ENCODE measurements at regions not wholly inside any gene's neighbourhood (a gene's known extent, or its start where the extent isn't known, plus 50 kb on each side); places are given as distances from the start of the nearest gene placed in this dataset.

GRCh38 chr14:29350496-29350895 is 577.2 kb downstream of the PRKD1 start:
- intact Hi-C loops (cut with micrococcal nuclease): no loop called here
- CTCF ChIA-PET: no interaction called here
- Histone ChIP-seq H3K27me3 (replicated peaks in 1 of 4; ENCODE audit: control extremely low read depth in 1 of 4, control insufficient read depth in 3 of 4, insufficient read depth in 4 of 4, low read length in 3 of 4) (no peaks in the 10 kb centered on the region), H3K9ac (ENCODE audit: low read length) (no peak overlapping the region), H3K4me3 (ENCODE audit: control extremely low read depth in 1 of 5, extremely low read depth in 1 of 5, insufficient read depth in 1 of 5, low read depth in 2 of 5, low read length in 4 of 5) (no peak overlapping the region), H4K20me1 (ENCODE audit: control insufficient read depth, insufficient read depth, low read length, poor library complexity, severe bottlenecking) (no peaks in the 10 kb centered on the region), H2AFZ (ENCODE audit: insufficient read depth, low read depth, low read length, poor library complexity, severe bottlenecking) (no peak overlapping the region), H3K4me2 (replicated peaks; ENCODE audit: low read depth, low read length, poor library complexity, severe bottlenecking) (no peak overlapping the region), H3K36me3 (replicated peaks in 1 of 2; ENCODE audit: control extremely low read depth in 1 of 2, control insufficient read depth in 1 of 2, extremely low read depth in 1 of 2, insufficient read depth in 2 of 2, low read length in 1 of 2) (no peaks in the 10 kb centered on the region), H3K9me3 (ENCODE audit: control extremely low read depth in 1 of 3, control insufficient read depth in 2 of 3, insufficient read depth in 1 of 3, low read length in 2 of 3) (no peaks in the 10 kb centered on the region), H3K27ac (ENCODE audit: low read length in 2 of 2) (no peak overlapping the region), H3K4me1 (ENCODE audit: control insufficient read depth in 2 of 2, insufficient read depth in 2 of 2, low read length in 2 of 2) (no peaks in the 10 kb centered on the region), H3K79me2 (ENCODE audit: control insufficient read depth, insufficient read depth, low read length) (no peaks in the 10 kb centered on the region)
- Mint-ChIP-seq H3K27ac (no peak overlapping the region), H3K4me1 (no peaks in the 10 kb centered on the region), H3K27me3 (no peaks in the 10 kb centered on the region), H3K4me3 (no peak overlapping the region), H3K9me3 (ENCODE audit: insufficient read depth) (no peaks in the 10 kb centered on the region)
- ATAC-seq (ENCODE audit: low read depth) (no peak), DNase-seq (no peak)
- POLR2A ChIA-PET: no interaction called here
- no CpG with 5 or more reads among the region's 3 CpGs for WGBS (ENCODE audit: insufficient coverage)
- TF ChIP-seq EZH2 (IDR thresholded peaks at IDR 0.05; ENCODE audit: borderline replicate concordance, insufficient read depth, low read depth, low read length, poor library complexity, severe bottlenecking): no peak
- TF ChIP-seq, protein P1, sequence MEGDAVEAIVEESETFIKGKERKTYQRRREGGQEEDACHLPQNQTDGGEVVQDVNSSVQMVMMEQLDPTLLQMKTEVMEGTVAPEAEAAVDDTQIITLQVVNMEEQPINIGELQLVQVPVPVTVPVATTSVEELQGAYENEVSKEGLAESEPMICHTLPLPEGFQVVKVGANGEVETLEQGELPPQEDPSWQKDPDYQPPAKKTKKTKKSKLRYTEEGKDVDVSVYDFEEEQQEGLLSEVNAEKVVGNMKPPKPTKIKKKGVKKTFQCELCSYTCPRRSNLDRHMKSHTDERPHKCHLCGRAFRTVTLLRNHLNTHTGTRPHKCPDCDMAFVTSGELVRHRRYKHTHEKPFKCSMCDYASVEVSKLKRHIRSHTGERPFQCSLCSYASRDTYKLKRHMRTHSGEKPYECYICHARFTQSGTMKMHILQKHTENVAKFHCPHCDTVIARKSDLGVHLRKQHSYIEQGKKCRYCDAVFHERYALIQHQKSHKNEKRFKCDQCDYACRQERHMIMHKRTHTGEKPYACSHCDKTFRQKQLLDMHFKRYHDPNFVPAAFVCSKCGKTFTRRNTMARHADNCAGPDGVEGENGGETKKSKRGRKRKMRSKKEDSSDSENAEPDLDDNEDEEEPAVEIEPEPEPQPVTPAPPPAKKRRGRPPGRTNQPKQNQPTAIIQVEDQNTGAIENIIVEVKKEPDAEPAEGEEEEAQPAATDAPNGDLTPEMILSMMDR (IDR thresholded peaks at IDR 0.05): no peak

DNA sequence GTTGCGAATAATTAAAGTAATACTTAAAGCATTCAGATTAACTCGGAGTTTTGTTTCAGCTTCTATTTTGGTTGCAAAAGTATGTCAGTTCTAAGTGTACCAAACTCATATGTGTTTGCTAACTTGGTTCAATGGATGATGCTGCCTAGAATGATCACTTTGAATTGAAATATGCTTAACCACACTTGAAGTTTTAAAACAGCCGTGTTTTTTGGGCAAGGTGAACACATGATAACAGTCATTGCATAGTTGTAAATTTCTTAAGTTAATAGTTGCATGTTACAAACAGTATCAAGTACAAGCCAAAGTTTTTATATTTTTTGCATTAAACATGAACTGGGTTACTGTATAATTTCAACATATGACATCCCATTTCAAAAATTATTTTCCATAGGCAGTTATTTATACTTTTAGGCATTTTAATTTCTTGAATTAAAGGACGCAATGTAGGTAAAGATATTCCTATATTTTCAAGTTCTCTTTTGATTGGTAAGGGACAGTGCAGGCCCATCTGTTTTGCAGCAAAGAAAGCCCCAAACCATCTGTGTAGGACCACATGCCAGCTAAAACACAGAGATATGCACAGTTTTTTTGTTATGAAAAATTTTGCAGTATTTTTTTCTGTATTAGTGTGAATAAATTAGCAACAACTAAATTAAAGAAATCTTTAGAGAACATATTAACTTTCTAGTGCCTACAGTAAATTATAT is 575.5 kb downstream of the PRKD1 start:
- intact Hi-C loops (cut with micrococcal nuclease): no loop called here
- Mint-ChIP-seq H3K4me1 (no peaks in the 10 kb centered on the region), H3K27me3 (no peaks in the 10 kb centered on the region), H3K27ac (no peak overlapping the region), H3K9me3 (ENCODE audit: insufficient read depth) (no peaks in the 10 kb centered on the region), H3K4me3 (no peak overlapping the region)
- Histone ChIP-seq H3K79me2 (ENCODE audit: control insufficient read depth, insufficient read depth, low read length) (no peaks in the 10 kb centered on the region), H4K20me1 (ENCODE audit: control insufficient read depth, insufficient read depth, low read length, poor library complexity, severe bottlenecking) (no peaks in the 10 kb centered on the region), H3K4me3 (ENCODE audit: control extremely low read depth in 1 of 5, extremely low read depth in 1 of 5, insufficient read depth in 1 of 5, low read depth in 2 of 5, low read length in 4 of 5) (no peak overlapping the region), H3K4me1 (ENCODE audit: control insufficient read depth in 2 of 2, insufficient read depth in 2 of 2, low read length in 2 of 2) (no peaks in the 10 kb centered on the region), H2AFZ (ENCODE audit: insufficient read depth, low read depth, low read length, poor library complexity, severe bottlenecking) (no peak overlapping the region), H3K36me3 (replicated peaks in 1 of 2; ENCODE audit: control extremely low read depth in 1 of 2, control insufficient read depth in 1 of 2, extremely low read depth in 1 of 2, insufficient read depth in 2 of 2, low read length in 1 of 2) (no peaks in the 10 kb centered on the region), H3K9me3 (ENCODE audit: control extremely low read depth in 1 of 3, control insufficient read depth in 2 of 3, insufficient read depth in 1 of 3, low read length in 2 of 3) (no peaks in the 10 kb centered on the region), H3K27ac (ENCODE audit: low read length in 2 of 2) (no peak overlapping the region), H3K4me2 (replicated peaks; ENCODE audit: low read depth, low read length, poor library complexity, severe bottlenecking) (no peak overlapping the region), H3K9ac (ENCODE audit: low read length) (no peak overlapping the region), H3K27me3 (replicated peaks in 1 of 4; ENCODE audit: control extremely low read depth in 1 of 4, control insufficient read depth in 3 of 4, insufficient read depth in 4 of 4, low read length in 3 of 4) (no peaks in the 10 kb centered on the region)
- no CpG with 5 or more reads among the region's 4 CpGs for WGBS (ENCODE audit: insufficient coverage)
- no peak for ATAC-seq (ENCODE audit: low read depth)
- ChIA-PET POLR2A (no interaction called here), CTCF (no interaction called here)
- no peak for DNase-seq
- no peak for TF ChIP-seq EZH2 (IDR thresholded peaks at IDR 0.05; ENCODE audit: borderline replicate concordance, insufficient read depth, low read depth, low read length, poor library complexity, severe bottlenecking)
- TF ChIP-seq, protein P1 (IDR thresholded peaks at IDR 0.05): no peak

All from B cell (primary cell).